ENCODE measurements at regions not wholly inside any gene's neighbourhood (a gene's known extent, or its start where the extent isn't known, plus 50 kb on each side); places are given as distances from the start of the nearest gene placed in this dataset.

DNA sequence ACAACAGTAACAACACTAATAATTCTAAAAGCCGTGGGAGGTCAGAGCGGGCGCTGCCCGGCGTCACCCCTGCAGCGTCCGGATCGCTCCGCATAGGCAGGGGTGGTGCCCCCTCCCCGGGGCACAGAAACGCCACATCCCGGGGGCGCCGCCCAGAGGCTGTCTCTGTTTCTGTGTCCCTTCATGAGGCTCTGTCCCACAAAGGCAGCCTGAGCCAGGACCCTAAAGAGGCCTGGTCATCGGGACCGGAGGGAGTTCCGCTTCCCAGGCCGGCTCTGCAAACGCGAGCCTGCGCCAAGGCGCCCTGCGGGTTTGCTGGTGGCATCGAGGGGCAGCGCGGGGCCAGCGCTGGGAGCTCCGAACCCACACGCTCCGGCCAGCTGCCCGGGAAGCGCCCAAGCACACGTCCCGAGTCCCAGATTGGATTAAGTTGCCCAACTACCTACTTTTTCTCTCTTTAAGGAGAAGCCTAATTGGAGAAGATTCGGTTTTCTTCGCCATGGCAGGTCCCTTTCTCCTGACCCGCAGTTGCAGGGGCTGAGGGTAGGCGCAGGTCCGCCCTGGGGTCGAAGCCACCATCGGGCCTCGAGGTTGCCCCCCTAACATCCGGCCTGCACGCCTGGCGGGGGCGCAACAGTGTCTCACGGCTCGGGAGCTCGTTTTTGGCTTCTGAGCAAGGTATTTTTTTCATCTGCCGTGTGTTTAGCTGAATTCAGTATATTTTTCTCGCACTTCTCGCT, 421.7 kb downstream of the VRK1 start:
- DNase-seq (ENCODE audit: low spot score): no peak
- intact Hi-C loops (cut with DNase I): no loop called here

DNA sequence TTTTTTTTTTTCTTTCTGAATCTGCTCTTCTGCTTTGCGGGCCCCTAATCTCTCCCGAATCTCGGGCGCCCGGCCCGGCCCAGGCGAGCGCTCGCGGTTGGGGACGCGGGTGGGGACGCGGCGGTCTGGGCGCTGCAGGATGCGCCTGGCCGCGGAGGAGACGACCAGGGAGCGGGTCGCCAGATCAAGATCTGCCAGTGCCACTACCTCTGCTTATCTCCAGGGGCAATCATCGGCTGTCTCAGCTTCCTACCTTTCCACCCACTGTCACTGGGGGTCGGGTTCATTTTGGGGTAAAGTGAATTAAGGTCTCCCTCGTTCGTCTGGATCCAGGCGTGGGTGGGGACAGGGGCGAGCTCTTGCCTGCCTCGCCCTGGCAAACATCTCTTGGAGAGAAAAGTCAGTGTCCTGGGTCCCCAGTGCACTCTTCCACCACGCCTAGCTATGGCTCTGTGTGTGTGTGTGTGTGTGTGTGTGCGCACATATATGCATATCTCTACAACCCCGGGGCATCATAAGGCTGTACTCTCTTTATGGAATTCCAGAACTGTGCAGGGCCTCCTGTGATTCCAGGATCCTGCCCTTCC, 422.3 kb downstream of the VRK1 start:
- intact Hi-C loops (cut with DNase I): no loop called here
- DNase-seq (ENCODE audit: low spot score): no peak

DNA sequence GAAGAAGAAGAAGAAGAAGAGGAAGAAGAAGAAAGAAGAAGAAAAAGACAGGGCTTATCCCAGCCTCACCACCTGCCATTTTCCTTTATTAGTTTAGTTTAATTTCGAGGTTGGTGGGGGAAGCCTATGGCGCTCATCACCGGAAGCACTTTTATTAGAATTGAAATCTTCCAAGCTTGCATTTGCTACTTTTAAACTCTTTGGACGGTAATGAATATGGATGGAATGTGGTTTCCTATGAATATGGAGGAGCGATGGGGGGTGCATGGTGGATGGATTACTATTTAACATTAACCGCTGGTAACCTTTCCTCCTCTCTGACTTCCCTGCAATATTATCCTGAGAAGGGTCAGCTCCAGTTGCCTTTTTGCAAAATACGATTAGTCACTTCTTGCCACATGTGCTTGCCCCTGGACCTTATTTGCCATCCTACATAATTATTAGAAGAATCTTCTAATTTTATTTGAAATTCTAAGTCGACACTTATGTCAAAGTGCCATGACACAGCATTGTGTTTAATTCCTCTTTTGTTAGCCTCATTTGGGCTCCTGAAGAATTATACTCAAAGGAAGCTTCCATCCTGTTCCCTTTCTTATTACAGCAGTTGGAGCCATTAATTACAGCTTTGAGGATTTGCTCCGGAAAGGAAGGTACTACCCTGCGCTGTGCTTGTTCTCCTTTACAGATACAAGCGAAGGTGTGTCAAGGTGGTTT, 424.5 kb downstream of the VRK1 start:
- intact Hi-C loops (cut with DNase I): no loop called here
- no peak for DNase-seq (ENCODE audit: low spot score)

DNA sequence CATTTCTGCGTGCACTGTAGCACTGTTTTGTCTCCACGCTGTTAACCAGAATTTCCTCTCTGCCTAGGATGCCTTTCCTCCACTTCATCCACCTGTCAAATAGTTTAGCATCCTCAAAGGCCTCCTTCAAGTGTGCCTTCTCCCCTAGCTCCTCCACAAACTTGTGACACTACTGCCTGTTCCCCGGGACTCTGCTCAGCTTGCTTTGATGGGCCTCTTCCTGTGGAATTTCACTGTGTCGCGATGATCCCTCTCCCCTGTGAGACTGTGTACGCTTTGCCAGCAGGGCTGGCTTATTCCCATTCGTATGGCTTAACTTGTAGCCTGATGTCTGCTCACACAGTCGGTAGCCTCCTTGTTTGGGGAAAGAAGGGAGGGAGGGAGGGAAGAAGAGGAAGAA, 426.8 kb downstream of the VRK1 start:
- DNase-seq (ENCODE audit: low spot score): no peak
- intact Hi-C loops (cut with DNase I): no loop called here

DNA sequence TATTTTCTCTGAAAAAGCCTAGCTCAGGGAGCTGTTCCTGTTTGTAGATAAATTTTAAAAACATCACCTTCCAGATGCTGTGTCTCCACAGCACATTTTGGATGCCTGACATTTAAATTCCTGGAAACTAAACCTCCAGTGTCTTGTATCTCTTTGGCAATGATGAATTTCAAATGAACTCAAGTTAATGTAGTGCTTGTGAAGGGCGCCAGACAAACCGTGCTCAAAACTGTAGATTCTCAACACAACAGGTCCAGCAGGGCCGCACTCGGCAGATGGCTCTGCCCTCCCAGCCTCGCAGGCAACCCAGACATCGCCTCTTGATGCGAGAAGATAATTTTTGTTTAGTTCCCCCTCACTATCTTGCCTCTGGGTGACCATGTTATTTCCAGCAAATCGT, 432.9 kb downstream of the VRK1 start:
- intact Hi-C loops (cut with DNase I): no loop called here
- DNase-seq (ENCODE audit: low spot score): no peak

DNA sequence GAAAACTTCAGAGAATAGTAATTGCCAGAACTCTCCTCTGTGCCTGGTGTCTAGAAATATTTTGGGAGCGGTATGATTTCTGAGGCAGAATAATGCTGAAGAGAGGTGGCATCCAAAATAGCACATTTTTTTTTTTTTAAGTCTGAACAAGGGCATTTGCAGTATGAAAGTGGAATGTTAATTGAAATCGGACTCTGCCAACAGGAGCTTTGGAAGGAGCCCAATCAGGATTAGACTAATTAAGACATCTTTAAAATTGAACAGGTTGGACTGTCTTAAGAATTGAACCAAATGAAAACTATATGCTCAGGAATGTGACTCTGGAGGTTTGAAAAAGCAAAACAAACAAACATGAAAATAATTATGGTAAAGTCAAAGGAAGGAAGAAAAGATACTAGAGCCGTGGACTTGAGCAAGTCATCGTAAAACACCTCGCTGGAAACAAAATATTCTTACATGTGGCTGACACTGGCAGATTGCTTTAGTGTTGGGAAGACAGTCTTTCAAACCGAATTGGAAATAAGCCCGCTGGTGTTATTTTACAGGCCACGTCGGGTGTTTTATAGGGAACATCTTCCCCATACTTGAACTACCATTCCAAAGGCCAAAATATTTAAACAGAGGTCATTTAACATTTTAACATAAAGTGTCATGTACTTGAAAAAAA, 436.3 kb downstream of the VRK1 start:
- intact Hi-C loops (cut with DNase I): no loop called here
- DNase-seq (ENCODE audit: low spot score): no peak

DNA sequence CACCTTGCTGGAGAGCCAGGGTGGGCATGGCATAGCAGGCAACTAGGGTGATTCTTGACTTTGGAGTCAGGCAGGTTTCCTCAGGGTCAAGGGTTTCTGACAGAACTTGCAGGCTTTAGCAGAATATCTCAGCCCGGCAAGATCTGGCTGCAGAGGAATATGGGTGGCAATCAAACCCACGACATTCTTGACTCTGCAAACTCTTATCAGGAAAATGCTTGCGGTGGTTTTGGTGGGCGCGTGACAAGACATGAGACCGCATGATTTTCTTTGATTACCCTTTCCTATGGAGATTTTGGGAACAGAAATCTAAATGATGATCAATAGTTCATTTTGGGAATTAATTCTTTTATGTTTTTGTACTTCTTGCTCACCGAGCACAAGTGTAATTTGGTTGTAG, 449.5 kb downstream of the VRK1 start:
- intact Hi-C loops (cut with DNase I): no loop called here
- DNase-seq (ENCODE audit: low spot score): no peak

DNA sequence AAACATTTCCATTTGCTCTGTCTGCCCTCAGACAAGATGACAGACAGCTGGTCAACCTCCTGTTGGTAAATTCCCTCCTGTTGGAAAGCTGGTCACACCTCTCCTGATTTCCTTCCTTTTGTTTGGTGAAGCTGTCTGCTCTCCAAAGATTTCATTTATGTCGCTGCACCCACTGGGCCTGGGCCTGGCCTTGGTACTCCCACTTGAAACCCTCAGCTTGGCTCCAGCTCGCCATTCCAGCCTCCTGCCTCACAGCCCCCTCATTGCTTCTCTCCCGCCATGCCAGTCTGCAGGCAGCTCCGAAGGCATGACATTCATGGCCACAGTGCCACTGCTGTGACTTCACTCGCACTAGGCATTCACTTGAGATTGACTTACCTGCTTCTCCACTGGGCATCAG, 451.8 kb downstream of the VRK1 start:
- DNase-seq (ENCODE audit: low spot score): no peak
- intact Hi-C loops (cut with DNase I): no loop called here

DNA sequence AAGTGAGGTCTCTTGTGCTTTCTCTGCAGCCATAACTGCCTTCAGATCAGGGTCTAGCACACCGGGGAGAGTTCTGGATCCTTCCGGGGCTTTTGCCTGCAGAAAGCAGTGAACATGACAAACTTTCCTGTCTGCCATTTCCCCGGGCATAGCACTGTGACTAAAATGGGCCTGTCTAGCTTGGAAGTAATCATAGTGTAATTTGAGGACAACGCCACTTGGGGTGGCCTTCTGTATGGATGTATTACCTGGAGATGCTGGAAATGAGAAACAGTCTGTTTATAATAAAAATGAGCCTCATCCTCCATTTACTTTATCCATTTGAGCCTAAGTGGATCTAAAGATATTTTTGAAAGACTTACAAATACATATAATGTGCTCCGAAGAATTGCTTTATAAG, 453.7 kb downstream of the VRK1 start:
- intact Hi-C loops (cut with DNase I): no loop called here
- no peak for DNase-seq (ENCODE audit: low spot score)

DNA sequence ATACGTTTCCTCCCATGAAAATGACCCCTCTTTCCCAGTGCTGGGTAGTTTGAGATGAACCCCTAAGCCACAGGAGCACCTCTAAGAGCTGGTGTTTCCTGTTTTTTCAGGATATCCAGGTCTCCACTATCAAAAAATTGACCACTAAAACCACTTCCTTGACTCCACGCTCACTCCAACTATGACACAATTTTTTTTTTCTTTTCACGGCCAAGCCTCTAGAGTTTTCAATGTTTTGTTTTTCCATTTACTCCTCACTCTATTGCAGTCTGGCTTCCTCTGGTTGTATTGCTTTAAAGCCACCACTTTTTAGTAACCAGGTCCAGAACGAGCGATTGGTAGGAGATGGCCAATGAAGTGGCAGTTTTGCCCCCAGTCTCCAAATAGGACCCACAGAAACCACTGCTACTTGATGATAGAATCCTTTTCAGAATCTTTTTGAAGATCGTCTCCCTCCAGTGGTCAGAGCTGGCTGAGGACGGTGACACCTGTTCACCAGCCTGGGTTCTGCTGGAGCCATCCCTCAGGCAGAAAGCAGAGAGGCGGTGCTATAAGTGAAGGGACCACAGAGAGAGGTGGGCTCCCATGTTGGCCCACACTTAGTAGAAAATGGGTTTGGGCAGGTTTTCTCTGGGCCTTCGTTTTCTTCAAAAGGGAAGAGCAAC, 454.4 kb downstream of the VRK1 start:
- intact Hi-C loops (cut with DNase I): no loop called here
- DNase-seq (ENCODE audit: low spot score): no peak

DNA sequence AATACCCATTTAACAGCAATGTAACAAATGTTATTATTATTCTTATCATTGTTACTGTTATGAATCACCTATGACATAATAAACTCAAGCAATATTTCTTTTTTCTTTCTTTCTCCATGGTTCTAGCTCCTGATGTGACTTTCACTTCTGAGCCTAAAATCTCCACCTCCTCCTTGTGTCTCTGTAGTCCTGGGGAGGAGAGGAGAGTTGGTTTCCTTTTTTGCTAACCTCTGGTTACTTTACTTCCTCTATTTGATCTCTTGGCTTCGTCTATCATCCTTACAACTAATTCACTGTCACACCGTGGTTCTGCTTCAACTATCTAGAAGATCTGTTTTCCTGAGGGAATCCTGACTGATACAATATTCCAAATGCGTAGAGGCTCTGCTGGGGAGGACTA, 456.6 kb downstream of the VRK1 start:
- intact Hi-C loops (cut with DNase I): no loop called here
- DNase-seq (ENCODE audit: low spot score): no peak

DNA sequence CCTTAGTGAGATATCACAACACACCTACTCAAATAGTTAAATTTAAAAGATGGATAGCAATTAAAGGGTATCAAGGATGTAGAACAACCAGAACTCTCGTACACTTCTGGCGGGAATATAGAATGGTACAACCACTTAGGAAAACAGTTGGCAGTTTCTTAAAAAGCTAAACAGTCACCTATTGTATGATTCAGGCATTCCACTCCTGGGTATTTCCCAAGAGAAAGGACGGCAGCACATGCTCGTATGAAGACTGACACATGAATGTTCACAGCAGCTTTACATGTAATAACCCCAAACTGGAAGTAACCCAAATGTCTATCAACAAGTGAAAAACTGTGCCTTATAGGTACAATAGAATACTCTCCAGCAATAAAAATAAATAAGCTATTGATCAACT, 465.2 kb downstream of the VRK1 start:
- DNase-seq (ENCODE audit: low spot score): no peak
- intact Hi-C loops (cut with DNase I): no loop called here

DNA sequence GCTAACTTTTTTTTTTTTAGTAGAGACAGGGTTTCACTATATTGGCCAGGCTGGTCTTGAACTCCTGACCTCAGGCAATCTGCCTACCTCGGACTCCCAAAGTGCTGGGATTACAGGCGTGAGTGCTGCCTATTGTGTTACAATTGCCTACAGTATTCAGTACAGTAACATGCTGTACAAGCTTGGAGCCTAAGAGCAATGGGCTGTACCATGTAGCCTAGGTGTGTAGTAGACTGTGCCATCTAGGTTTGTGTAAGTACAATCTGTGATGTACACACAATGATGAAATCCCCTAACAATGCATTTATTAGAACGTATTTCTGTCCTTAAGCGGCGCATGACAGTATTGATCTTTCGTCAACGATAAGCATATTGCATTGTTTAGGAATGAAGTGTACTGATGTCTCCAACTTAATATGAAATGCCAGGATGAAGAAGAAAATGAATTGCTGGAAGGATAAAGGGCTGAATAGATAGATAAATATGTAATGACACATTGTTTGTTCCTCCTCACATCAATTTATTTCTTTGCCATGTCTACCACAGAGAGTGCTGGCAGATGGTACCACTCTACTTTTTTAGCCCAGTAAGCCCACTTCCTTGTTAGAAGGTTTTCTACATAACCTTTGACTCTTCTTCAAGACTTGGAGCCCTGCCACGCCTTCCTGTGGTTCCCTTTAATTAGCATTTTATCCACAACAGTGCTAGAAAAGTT, 467.5 kb downstream of the VRK1 start:
- intact Hi-C loops (cut with DNase I): no loop called here
- no peak for DNase-seq (ENCODE audit: low spot score)

DNA sequence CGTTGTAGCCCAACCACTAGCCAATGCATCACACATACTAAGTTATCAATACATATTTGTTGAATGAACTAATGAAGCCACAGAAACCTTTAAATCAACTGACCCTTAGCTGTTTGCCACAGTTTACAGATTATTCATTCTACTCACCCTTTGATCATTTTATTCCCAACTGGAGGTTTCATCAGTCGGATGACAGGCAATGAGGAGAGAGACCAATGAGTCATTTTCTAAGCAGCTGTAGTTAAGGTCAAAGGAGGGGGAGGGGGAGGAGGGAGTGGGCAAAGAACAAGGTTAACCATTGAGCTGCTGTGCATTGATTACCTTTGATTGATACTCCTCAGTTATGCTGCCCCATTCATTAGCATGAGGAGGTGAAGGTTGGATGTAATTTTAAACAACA, 469.5 kb downstream of the VRK1 start:
- intact Hi-C loops (cut with DNase I): no loop called here

DNA sequence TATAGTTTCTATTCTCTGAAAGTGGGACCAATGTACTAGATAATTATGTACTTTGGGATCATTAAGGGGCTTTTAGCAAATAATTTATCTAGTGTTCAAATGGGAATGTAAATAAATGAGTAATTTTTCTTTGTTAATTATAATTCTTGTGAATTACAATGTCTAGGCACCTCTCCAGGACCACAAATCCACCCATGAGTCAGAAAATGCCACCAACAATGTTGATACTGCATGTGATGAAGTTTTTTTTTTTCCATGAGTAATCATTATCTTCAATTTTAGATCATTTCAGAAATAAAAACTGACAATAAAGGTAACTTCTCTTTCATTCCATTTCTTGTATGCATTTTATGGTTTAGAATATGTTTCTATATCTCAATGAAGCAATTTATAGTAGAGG, 470.3 kb downstream of the VRK1 start:
- no peak for DNase-seq (ENCODE audit: low spot score)
- intact Hi-C loops (cut with DNase I): no loop called here

More for the DNA sequence above, 469.5 kb downstream of the VRK1 start:
- no peak for DNase-seq (ENCODE audit: low spot score)

DNA sequence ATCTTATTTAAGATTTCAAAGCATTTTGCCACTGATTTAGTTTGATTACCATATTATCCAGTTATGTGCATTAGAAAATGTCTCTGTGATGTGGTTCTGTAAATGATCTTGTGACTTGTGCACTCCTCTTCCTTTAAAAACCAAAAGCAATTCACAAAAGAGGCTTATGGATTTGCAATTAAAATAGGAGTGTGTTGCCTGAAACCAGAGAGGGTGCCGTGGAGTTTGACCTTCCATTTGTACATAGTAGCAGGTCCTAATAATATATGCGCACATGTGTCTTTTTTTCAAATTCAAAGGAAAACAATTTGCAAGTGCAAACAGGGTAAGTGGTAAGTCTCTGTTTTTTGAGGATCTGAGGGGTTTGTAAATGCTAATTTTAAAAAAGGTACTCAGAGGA, 470.9 kb downstream of the VRK1 start:
- no peak for DNase-seq (ENCODE audit: low spot score)
- intact Hi-C loops (cut with DNase I): no loop called here

DNA sequence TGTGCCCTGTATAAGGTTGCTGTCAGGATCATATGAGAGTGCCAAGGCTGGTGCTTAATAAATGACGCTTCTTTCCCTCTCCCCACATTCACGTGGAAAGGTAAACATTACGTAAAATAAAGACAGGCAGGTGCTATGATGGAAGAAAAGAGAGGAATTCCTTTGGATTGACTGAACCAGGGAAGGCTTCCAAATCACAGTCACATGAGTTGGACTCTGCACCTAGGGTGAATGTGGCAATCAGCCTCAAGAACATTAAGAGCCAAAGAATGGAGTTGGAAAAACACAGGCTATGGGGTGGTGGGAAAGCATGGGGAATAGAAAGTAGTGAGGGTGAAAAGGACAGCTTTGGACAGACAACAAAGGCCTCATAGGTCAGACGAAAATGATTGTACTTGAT, 473.1 kb downstream of the VRK1 start:
- intact Hi-C loops (cut with DNase I): no loop called here
- no peak for DNase-seq (ENCODE audit: low spot score)

DNA sequence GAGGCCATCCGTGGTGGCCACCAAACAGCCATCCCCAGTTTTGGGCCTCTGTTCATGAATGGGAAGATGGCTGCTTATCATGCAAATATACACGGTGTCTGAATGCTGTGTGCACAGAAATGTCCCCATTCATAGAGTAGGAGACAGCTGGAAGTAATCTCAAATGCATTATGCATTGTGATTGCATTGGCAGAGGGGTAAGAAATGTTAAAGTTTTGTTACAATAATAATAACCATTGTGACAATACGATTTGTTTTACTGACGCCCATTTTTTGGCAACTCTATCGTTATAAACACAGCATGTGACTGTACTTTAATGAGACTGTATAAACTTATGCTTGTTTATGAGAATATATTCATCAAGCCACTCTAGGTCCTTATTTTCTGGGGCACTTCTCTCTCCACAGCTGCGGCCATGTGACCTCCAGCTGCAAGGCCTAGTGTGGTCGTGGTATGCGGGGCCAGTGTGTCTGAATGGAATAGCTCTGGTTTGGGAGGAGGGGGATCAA, 474.3 kb downstream of the VRK1 start:
- no peak for DNase-seq (ENCODE audit: low spot score)
- intact Hi-C loops (cut with DNase I): no loop called here

DNA sequence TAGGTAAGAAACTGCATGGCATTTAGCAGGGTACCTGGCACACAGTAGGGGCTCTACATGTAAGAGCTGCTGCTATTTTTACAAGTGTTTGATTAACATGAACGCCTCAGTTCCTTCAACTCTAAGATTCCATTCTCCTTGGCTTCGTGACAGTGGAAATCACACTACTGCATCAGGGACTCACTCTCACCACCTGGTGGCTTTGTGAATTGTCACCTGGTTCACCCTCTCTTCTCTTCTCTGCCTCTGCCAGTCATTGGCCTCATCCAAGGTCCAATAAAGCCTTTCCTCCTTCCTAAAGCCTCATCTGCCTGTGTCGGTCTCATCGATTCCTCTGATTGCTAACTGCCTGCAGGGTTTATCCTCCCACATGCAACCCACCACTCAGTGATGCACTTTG, 476.4 kb downstream of the VRK1 start:
- DNase-seq (ENCODE audit: low spot score): no peak
- intact Hi-C loops (cut with DNase I): no loop called here
